Breast epithelium (tissue), 3 donors: ENCODE measurements at regions not wholly inside any gene's neighbourhood (a gene's known extent, or its start where the extent isn't known, plus 50 kb on each side); places are given as distances from the start of the nearest gene placed in this dataset.

Experiments used
- CTCF ChIP-seq, 3 donors: fragments of 450-650 bp; IDR thresholded peaks; one replicate each; pipeline ENCODE4 v1.5.1; 2016 to 2017; ENCODE audit warnings: antibody characterized with exemption in 3 of 3, mild to moderate bottlenecking in 3 of 3, moderate library complexity in 3 of 3
- POLR2A ChIP-seq: fragments of 450-650 bp; IDR thresholded peaks from one replicate; pipeline ENCODE4 v1.6.1; 2016; ENCODE audit warnings: antibody characterized with exemption, mild to moderate bottlenecking, moderate library complexity

GRCh38 chr3:168864107-168865021, 768.6 kb upstream of the GOLIM4 start:
- TF ChIP-seq CTCF (IDR thresholded peaks at IDR 0.05) (no peak), POLR2A (no peak)
